ENCODE measurements at regions not wholly inside any gene's neighbourhood (a gene's known extent, or its start where the extent isn't known, plus 50 kb on each side); places are given as distances from the start of the nearest gene placed in this dataset.
"Not testable (repeated sequence)": the region's sequence is repeated elsewhere in the genome, so short reads cannot be mapped to it uniquely, and the experiment has no call there.

- no peak for DNase-seq
These were observed 53.1 kb upstream of the STK39 start for GRCh38 chr2:168300460-168300859.

- DNase-seq: no peak
These were observed 56.8 kb upstream of the STK39 start for GRCh38 chr2:168304024-168304681.

GRCh38 chr2:168307379-168307778 is 60.0 kb upstream of the STK39 start:
- no peak for DNase-seq

GRCh38 chr2:168310580-168310979 is 63.2 kb upstream of the STK39 start:
- no peak for DNase-seq

GRCh38 chr2:168311261-168311910 is 64.0 kb upstream of the STK39 start:
- no peak for DNase-seq

- DNase-seq: no peak
These were observed 64.8 kb upstream of the STK39 start for GRCh38 chr2:168312036-168312822.

- peak; percentile 4 to 14 for DNase-seq
These were observed 66.8 kb upstream of the STK39 start for GRCh38 chr2:168314236-168314635.

GRCh38 chr2:168315331-168316072 is 68.1 kb upstream of the STK39 start:
- no peak for DNase-seq

GRCh38 chr2:168316073-168316440 is 68.7 kb upstream of the STK39 start:
- DNase-seq: no peak

GRCh38 chr2:168317282-168317681 is 69.9 kb upstream of the STK39 start:
- no peak for DNase-seq

GRCh38 chr2:168320267-168320666 is 72.9 kb upstream of the STK39 start:
- DNase-seq: no peak

- no peak for DNase-seq
These were observed 75.1 kb upstream of the STK39 start for GRCh38 chr2:168322325-168323007.

GRCh38 chr2:168323529-168324021 is 76.2 kb upstream of the STK39 start:
- no peak for DNase-seq

- DNase-seq: no peak
These were observed 79.2 kb upstream of the STK39 start for GRCh38 chr2:168326572-168326971.

- DNase-seq: no peak
These were observed 79.9 kb upstream of the STK39 start for GRCh38 chr2:168327328-168327727.

GRCh38 chr2:168328421-168328820 is 81.0 kb upstream of the STK39 start:
- DNase-seq: no peak

GRCh38 chr2:168330624-168331423 is 83.4 kb upstream of the STK39 start:
- no peak for DNase-seq

- DNase-seq: not testable (repeated sequence)
These were observed 87.9 kb upstream of the STK39 start for GRCh38 chr2:168335254-168335653.

- no peak for DNase-seq
These were observed 89.5 kb upstream of the STK39 start for GRCh38 chr2:168336786-168337388.

- no peak for DNase-seq
These were observed 90.9 kb upstream of the STK39 start for GRCh38 chr2:168338292-168338691.

GRCh38 chr2:168338803-168339437 is 91.5 kb upstream of the STK39 start:
- DNase-seq: no peak
